MM.1S (cell line): ENCODE measurements at regions not wholly inside any gene's neighbourhood (a gene's known extent, or its start where the extent isn't known, plus 50 kb on each side); places are given as distances from the start of the nearest gene placed in this dataset.

Source experiments
- EZH2 ChIP-seq: fragments of 300-600 bp; sonication (generic); optimal IDR thresholded peaks from 2 replicates; pipeline ENCODE3; 2017; ENCODE audit warnings: low read depth, mild to moderate bottlenecking, antibody characterized with exemption, low read length, mixed read lengths
- TF ChIP-seq, protein P1 (sequence below): fragments of 300-600 bp; sonication (generic); IDR thresholded peaks from 2 replicates; pipeline ENCODE4 v1.5.1; 2016; ENCODE audit warnings: antibody characterized with exemption, low read length, mixed read lengths

DNA sequence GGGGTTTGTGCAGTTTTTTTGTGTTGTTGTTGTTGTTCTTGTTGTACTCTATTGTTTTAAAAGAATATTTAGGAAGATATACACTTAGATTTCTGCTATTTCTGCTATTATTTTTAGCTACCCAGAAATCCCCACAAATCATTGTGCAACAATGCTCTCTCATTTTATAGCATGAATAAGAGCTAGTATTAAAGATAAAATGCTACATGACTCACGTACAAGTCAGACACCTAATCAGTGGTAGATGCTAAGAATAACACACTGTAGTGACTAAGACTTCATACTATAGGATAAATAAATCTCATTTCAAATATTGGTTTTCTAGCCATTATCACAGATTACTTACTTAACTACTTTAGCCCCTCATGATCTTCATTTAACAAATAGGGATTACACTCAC lies 920.5 kb downstream of the KCNMA1 start:
- TF ChIP-seq, protein P1, sequence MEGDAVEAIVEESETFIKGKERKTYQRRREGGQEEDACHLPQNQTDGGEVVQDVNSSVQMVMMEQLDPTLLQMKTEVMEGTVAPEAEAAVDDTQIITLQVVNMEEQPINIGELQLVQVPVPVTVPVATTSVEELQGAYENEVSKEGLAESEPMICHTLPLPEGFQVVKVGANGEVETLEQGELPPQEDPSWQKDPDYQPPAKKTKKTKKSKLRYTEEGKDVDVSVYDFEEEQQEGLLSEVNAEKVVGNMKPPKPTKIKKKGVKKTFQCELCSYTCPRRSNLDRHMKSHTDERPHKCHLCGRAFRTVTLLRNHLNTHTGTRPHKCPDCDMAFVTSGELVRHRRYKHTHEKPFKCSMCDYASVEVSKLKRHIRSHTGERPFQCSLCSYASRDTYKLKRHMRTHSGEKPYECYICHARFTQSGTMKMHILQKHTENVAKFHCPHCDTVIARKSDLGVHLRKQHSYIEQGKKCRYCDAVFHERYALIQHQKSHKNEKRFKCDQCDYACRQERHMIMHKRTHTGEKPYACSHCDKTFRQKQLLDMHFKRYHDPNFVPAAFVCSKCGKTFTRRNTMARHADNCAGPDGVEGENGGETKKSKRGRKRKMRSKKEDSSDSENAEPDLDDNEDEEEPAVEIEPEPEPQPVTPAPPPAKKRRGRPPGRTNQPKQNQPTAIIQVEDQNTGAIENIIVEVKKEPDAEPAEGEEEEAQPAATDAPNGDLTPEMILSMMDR = no peak
- no peak for TF ChIP-seq EZH2
